ACC112 (cell line): ENCODE measurements at regions not wholly inside any gene's neighbourhood (a gene's known extent, or its start where the extent isn't known, plus 50 kb on each side); places are given as distances from the start of the nearest gene placed in this dataset.

Experiments used
- H2AFZ ChIP-seq: fragments of 200-600 bp; sonication (generic); one replicate; pipeline ENCODE4 v1.6.0; 2017; ENCODE audit warnings: antibody characterized with exemption, low read length; ENCODE audit not compliant: unreplicated experiment
- H3K27ac ChIP-seq: fragments of 200-600 bp; sonication (generic); 2 replicates; pipeline ENCODE4 v1.5.1; 2014; ENCODE audit warnings: low read depth, mild to moderate bottlenecking, antibody characterized with exemption, low read length, moderate library complexity
- H3K27me3 ChIP-seq: fragments of 200-600 bp; sonication (generic); 2 replicates; pipeline ENCODE4 v1.6.1; 2014; ENCODE audit warnings: mild to moderate bottlenecking, antibody characterized with exemption, low read length, moderate library complexity, mixed read lengths; ENCODE audit not compliant: insufficient read depth
- H3K36me3 ChIP-seq: fragments of 200-600 bp; sonication (generic); 2 replicates; pipeline ENCODE4 v1.6.1; 2016; ENCODE audit warnings: mild to moderate bottlenecking, antibody characterized with exemption, low read length, moderate library complexity, mixed read lengths; ENCODE audit not compliant: insufficient read depth
- H3K4me1 ChIP-seq: fragments of 200-600 bp; sonication (generic); one replicate; pipeline ENCODE4 v1.6.1; 2016; ENCODE audit warnings: low read length, mixed read lengths; ENCODE audit not compliant: insufficient read depth, unreplicated experiment, control insufficient read depth
- H3K4me3 ChIP-seq: fragments of 200-600 bp; sonication (generic); 2 replicates; pipeline ENCODE4 v1.5.1; 2014; ENCODE audit warnings: mild to moderate bottlenecking, low read depth, low read length
- H3K79me2 ChIP-seq: fragments of 200-600 bp; sonication (generic); one replicate; pipeline ENCODE4 v1.6.0; 2016; ENCODE audit warnings: low read length; ENCODE audit not compliant: control insufficient read depth, unreplicated experiment, insufficient read depth

GRCh38 chr3:150097588-150097890, 126.8 kb upstream of the PFN2 start:
- Histone ChIP-seq H3K4me3 (peak overlapping the region; percentile 23; the same call in 1 of the 2 replicates), H3K27ac (0 out of 2 replicates have a peak overlapping the region, but pooled peaks have one; percentile 2), H3K4me1 (peaks cover 35% of the 10 kb centered on the region), H2AFZ (no peak overlapping the region), H3K36me3 (no peaks in the 10 kb centered on the region), H3K27me3 (no peaks in the 10 kb centered on the region), H3K79me2 (no peaks in the 10 kb centered on the region)

DNA sequence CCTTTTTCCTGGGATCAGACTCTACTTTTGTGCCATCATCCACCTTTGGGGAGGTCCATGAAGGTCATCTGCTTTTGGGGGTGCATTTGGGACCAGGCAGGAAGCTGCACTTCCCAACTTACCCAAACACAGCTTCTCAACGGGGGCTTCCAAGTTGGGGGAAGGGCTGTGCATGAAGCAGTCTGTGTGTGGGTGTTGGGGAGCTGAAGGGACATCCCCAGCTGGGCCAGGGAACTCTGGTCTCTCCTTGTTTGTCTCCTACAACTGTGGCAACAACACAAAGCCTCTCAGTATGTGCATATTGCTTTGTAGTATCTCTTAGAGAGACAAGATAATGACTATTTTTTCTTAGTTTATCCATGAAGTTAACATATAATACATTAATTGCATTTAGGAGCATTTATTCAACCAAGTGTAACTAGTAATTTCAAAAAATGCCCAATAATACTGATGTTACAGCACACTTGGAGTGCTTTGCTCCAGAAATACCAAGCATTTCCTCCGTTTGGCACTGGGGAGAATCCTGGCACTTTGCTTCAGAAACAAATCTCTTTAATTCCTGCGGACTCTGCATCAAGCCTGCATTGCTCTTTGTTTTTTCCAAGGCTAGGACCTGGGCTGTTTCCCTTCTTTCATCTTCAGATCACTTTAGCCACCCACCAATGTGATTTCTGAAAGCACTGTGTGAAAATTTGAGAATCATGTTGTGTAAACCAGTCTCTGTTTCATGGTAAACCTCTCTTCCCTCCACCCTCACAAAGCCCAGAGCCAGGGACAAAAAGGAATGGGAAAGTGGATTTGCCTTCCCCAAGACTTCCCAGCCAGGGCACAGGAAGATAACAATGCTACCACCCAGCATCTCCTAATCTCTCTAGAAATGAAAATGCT, 126.2 kb upstream of the PFN2 start:
- H3K79me2 ChIP-seq: no peaks in the 10 kb centered on the region
- 0 out of 2 replicates have a peak overlapping the region, but pooled peaks have one; percentile 2 for H3K27ac ChIP-seq
- no peaks in the 10 kb centered on the region for H3K27me3 ChIP-seq
- no peaks in the 10 kb centered on the region for H3K36me3 ChIP-seq
- peak overlapping the region; percentile 23; the same call in 1 of the 2 replicates for H3K4me3 ChIP-seq
- no peak overlapping the region for H2AFZ ChIP-seq
- peaks cover 35% of the 10 kb centered on the region for H3K4me1 ChIP-seq

- Histone ChIP-seq H3K27me3 (no peaks in the 10 kb centered on the region), H3K4me3 (no peak overlapping the region), H2AFZ (no peak overlapping the region), H3K36me3 (no peaks in the 10 kb centered on the region), H3K27ac (no peak overlapping the region), H3K4me1 (peaks cover 38% of the 10 kb centered on the region), H3K79me2 (no peaks in the 10 kb centered on the region)
These were observed 123.6 kb upstream of the PFN2 start for GRCh38 chr3:150094150-150094933.

DNA sequence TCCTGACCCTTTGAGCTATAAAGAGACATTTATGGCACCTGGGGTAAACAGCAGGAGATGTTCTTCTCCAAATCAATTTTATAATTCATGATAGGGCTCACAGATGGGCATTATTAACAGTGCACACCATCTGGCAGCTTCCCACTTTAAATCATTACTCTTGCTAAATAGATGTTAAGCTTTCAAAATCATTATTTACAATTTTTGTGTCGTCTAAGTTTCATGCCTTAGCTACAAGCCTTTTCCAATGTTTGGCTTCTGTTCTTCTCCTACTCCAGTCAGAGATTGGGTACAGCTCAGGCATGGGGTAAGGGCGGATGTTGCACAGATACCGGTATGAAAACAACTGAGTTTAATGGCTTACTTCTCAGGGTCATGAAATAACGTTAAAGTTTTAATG, 120.9 kb upstream of the PFN2 start:
- H3K4me1 ChIP-seq: peaks cover 21% of the 10 kb centered on the region
- no peaks in the 10 kb centered on the region for H3K27me3 ChIP-seq
- H2AFZ ChIP-seq: no peak overlapping the region
- H3K27ac ChIP-seq: no peak overlapping the region
- no peak overlapping the region for H3K4me3 ChIP-seq
- H3K36me3 ChIP-seq: no peaks in the 10 kb centered on the region
- no peaks in the 10 kb centered on the region for H3K79me2 ChIP-seq

DNA sequence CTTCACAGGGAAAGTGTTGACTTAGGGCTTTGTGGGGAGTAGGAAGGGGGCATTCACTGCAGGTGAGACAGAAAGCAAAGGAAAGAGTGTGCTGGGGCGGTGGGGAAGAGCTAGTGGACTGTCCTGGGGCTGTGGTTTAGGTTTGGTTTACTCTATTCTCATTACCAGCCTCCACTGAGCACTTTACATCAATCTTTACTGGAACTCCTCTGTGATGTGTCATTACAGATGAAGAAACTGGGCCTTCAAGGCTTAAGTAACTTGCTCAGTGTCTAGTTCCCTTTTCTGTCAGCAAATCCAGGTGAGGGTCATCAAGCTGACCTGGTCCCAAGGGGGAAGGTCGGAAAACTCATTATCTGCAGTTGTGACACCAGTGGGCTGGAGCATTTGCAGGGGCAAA, 120.2 kb upstream of the PFN2 start:
- Histone ChIP-seq H3K27me3 (no peaks in the 10 kb centered on the region), H3K79me2 (no peaks in the 10 kb centered on the region), H2AFZ (no peak overlapping the region), H3K4me1 (peaks cover 19% of the 10 kb centered on the region), H3K36me3 (no peaks in the 10 kb centered on the region), H3K27ac (no peak overlapping the region), H3K4me3 (no peak overlapping the region)

- Histone ChIP-seq H3K4me1 (peaks cover 16% of the 10 kb centered on the region), H3K79me2 (no peaks in the 10 kb centered on the region), H3K36me3 (no peaks in the 10 kb centered on the region), H2AFZ (no peak overlapping the region), H3K27ac (no peak overlapping the region), H3K27me3 (no peaks in the 10 kb centered on the region), H3K4me3 (no peak overlapping the region)
These were observed 119.3 kb upstream of the PFN2 start for GRCh38 chr3:150090006-150090405.

GRCh38 chr3:150084128-150084527, 113.4 kb upstream of the PFN2 start:
- Histone ChIP-seq H3K36me3 (no peaks in the 10 kb centered on the region), H3K27me3 (no peaks in the 10 kb centered on the region), H3K4me3 (peak overlapping the region; percentile 94; the same call in 1 of the 2 replicates), H2AFZ (peak overlapping the region; percentile 93), H3K27ac (peak overlapping the region; percentile 50; the same call in 1 of the 2 replicates), H3K4me1 (peaks cover 35% of the 10 kb centered on the region), H3K79me2 (no peaks in the 10 kb centered on the region)

DNA sequence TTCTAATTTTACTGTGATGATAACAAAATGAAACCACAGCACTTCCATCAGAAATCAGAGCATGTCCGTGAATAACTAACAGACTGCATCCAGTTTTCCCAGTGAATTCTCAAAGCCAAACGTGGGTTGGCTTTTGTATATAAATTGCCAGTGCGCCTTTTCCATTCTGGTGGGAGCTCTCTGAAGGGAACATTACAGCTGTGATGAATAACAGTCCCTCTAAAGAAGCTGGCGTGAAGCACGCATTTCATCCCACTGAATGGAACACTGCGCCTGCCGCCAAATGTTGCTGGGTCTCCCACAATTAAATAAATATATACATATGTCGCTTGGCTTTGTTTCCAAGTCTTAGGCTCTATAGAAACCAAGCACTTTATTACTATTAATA, 113.0 kb upstream of the PFN2 start:
- Histone ChIP-seq H3K27ac (peak overlapping the region; percentile 50), H3K4me1 (peaks cover 40% of the 10 kb centered on the region), H3K27me3 (no peaks in the 10 kb centered on the region), H3K36me3 (no peaks in the 10 kb centered on the region), H3K79me2 (no peaks in the 10 kb centered on the region), H3K4me3 (peak overlapping the region; percentile 94), H2AFZ (peak overlapping the region; percentile 93)

DNA sequence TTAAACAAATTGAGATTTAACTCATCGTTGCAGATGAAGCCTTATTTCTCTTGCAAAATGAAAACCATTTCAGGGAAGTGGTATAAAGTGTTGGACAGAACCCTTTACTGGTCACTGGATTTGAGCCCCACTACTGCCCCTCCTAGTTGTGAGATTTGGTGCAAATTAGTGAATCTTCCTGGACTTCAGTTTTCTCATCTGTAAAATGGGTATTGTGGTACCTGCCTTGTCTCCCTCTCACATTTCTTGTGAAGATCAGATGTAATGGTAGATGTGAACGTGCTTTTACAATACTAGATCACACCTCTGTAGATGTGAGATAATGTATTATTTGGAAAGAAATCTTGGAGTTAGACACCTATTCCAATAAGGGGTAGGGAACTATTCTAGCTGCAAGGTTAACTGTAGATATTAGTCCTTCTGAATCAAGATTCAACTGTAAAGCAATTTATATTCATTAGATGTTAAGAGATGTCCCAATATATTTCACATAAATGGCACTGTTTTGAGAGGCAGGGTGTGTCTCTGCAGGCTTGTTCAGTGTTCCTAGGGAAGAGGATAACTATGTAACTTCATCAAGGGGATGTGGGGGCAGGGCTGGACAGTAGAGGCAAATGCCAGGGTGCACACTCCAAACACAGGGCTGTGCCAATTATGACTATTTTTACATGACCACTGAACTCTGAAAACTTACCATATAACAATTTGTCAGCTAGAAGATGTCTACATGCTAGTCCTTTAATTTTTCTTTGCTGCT, 112.4 kb upstream of the PFN2 start:
- H3K4me3 ChIP-seq: peak overlapping the region; percentile 94
- no peaks in the 10 kb centered on the region for H3K79me2 ChIP-seq
- peak overlapping the region; percentile 93 for H2AFZ ChIP-seq
- H3K4me1 ChIP-seq: peaks cover 45% of the 10 kb centered on the region
- peak overlapping the region; percentile 50 for H3K27ac ChIP-seq
- no peaks in the 10 kb centered on the region for H3K27me3 ChIP-seq
- H3K36me3 ChIP-seq: no peaks in the 10 kb centered on the region

DNA sequence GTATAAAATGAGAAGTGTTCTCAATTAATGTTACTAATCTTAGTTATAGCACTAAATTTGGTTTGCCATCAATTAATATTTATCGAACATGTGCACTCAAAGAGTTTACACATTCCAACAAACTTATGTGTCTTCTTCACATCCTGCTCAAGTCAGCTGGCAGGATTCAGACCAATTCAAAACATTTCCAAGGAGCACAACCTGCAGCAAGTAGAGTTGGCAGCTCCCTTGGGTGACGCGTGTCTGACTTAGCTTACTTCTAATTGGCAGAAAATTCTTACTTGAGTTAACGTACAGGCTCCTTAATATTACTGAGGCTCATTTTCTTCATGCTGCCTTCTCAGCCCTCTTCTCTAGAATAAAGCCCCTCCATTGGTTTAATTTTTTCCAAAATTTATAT, 110.4 kb upstream of the PFN2 start:
- Histone ChIP-seq H3K27me3 (no peaks in the 10 kb centered on the region), H3K4me3 (no peak overlapping the region), H3K27ac (peak overlapping the region; percentile 93), H3K4me1 (peaks cover 49% of the 10 kb centered on the region), H3K79me2 (no peaks in the 10 kb centered on the region), H3K36me3 (peaks cover 3% of the 10 kb centered on the region; the same call in 1 of the 2 replicates), H2AFZ (no peak overlapping the region)
